Ascending aorta (tissue), 2 donors: ENCODE measurements at regions not wholly inside any gene's neighbourhood (a gene's known extent, or its start where the extent isn't known, plus 50 kb on each side); places are given as distances from the start of the nearest gene placed in this dataset.

Experiments
- DNase-seq, 2 donors: peaks; one replicate each; pipeline ENCODE4 v3.0.0-alpha.2; 2019; ENCODE audit warnings: low spot score in 2 of 2
- H3K27ac ChIP-seq, 2 donors: fragments of 200-600 bp; sonication (generic); one replicate each; pipeline ENCODE4 v1.5.1; 2016 to 2017; ENCODE audit warnings: mild to moderate bottlenecking in 1 of 2
- H3K27me3 ChIP-seq: fragments of 200-600 bp; sonication (generic); one replicate; pipeline ENCODE4 v1.5.1; 2017
- H3K36me3 ChIP-seq, 2 donors: fragments of 200-600 bp; sonication (generic); one replicate each; pipeline ENCODE4 v1.5.1; 2016
- H3K4me1 ChIP-seq, 2 donors: fragments of 200-600 bp; sonication (generic); one replicate each; pipeline ENCODE4 v1.5.1; 2016 to 2017; ENCODE audit warnings: mild to moderate bottlenecking in 1 of 2
- H3K4me3 ChIP-seq, 2 donors: fragments of 200-600 bp; sonication (generic); one replicate each; pipeline ENCODE4 v1.5.1; 2016 to 2017; ENCODE audit warnings: mild to moderate bottlenecking in 1 of 2
- H3K9me3 ChIP-seq, 2 donors: fragments of 200-600 bp; sonication (generic); one replicate each; pipeline ENCODE4 v1.5.1; 2016
- CTCF ChIP-seq, 3 experiments: fragments of 200-600 bp in 2 of 3; fragments of 450-650 bp in 1 of 3; sonication (generic) in 2 of 3; IDR thresholded peaks; one replicate each; pipeline ENCODE4 v1.5.1; 2016 to 2019; ENCODE audit warnings: antibody characterized with exemption in 3 of 3, mild to moderate bottlenecking in 1 of 3, moderate library complexity in 1 of 3
- intact Hi-C: fragments of 100-400 bp; cut with DNase I; formaldehyde crosslinking; loops from one replicate; pipeline ENCODE4 v1.15.1; 2023

GRCh38 chr6:958488-958887, 265.5 kb upstream of the EXOC2 start:
- H3K4me3 ChIP-seq: no peak overlapping the region
- intact Hi-C loops: no loop called here
- no peaks in the 10 kb centered on the region for H3K9me3 ChIP-seq
- no peaks in the 10 kb centered on the region for H3K27me3 ChIP-seq
- no peaks in the 10 kb centered on the region for H3K4me1 ChIP-seq
- no peaks in the 10 kb centered on the region for H3K36me3 ChIP-seq
- H3K27ac ChIP-seq: no peak overlapping the region
- no peak for TF ChIP-seq CTCF (IDR thresholded peaks at IDR 0.05)
- no peak for DNase-seq

- no peaks in the 10 kb centered on the region for H3K27me3 ChIP-seq
- no peaks in the 10 kb centered on the region for H3K9me3 ChIP-seq
- no peak for DNase-seq
- no peaks in the 10 kb centered on the region for H3K4me1 ChIP-seq
- no peak overlapping the region for H3K4me3 ChIP-seq
- H3K27ac ChIP-seq: no peak overlapping the region
- H3K36me3 ChIP-seq: no peaks in the 10 kb centered on the region
- no peak for TF ChIP-seq CTCF (IDR thresholded peaks at IDR 0.05)
- intact Hi-C loops: no loop called here
These were observed 258.7 kb upstream of the EXOC2 start for GRCh38 chr6:951399-952181.

GRCh38 chr6:947235-947934, 254.4 kb upstream of the EXOC2 start:
- DNase-seq: no peak
- no peak for TF ChIP-seq CTCF (IDR thresholded peaks at IDR 0.05)
- Histone ChIP-seq H3K4me1 (no peaks in the 10 kb centered on the region), H3K9me3 (no peaks in the 10 kb centered on the region), H3K4me3 (no peak overlapping the region), H3K36me3 (no peaks in the 10 kb centered on the region), H3K27ac (no peak overlapping the region), H3K27me3 (no peaks in the 10 kb centered on the region)
- intact Hi-C loops: no loop called here

GRCh38 chr6:946546-946945, 253.6 kb upstream of the EXOC2 start:
- Histone ChIP-seq H3K27ac (no peak overlapping the region), H3K4me1 (no peaks in the 10 kb centered on the region), H3K36me3 (no peaks in the 10 kb centered on the region), H3K9me3 (no peaks in the 10 kb centered on the region), H3K27me3 (no peaks in the 10 kb centered on the region), H3K4me3 (no peak overlapping the region)
- no peak for TF ChIP-seq CTCF (IDR thresholded peaks at IDR 0.05)
- DNase-seq: no peak
- intact Hi-C loops: no loop called here

- no peak for TF ChIP-seq CTCF (IDR thresholded peaks at IDR 0.05)
- no peaks in the 10 kb centered on the region for H3K36me3 ChIP-seq
- DNase-seq: no peak
- H3K9me3 ChIP-seq: no peaks in the 10 kb centered on the region
- intact Hi-C loops: no loop called here
- H3K27ac ChIP-seq: no peak overlapping the region
- no peaks in the 10 kb centered on the region for H3K4me1 ChIP-seq
- H3K4me3 ChIP-seq: no peak overlapping the region
- H3K27me3 ChIP-seq: no peaks in the 10 kb centered on the region
These were observed 246.8 kb upstream of the EXOC2 start for GRCh38 chr6:939526-940252.
